ENCODE measurements at regions not wholly inside any gene's neighbourhood (a gene's known extent, or its start where the extent isn't known, plus 50 kb on each side); places are given as distances from the start of the nearest gene placed in this dataset.
"Not testable (repeated sequence)": the region's sequence is repeated elsewhere in the genome, so short reads cannot be mapped to it uniquely, and the experiment has no call there.

GRCh38 chr4:77354550-77354949 lies 197.5 kb downstream of the CCNG2 start:
- no peak for DNase-seq (ENCODE audit: low read depth)
- no peak overlapping the region for H3K4me3 ChIP-seq (ENCODE audit: low read depth, low read length)
- no peak for TF ChIP-seq CTCF (IDR thresholded peaks at IDR 0.05; ENCODE audit: insufficient read depth, low read depth, low read length)

GRCh38 chr4:77355731-77356130 lies 198.7 kb downstream of the CCNG2 start:
- no peak for DNase-seq (ENCODE audit: low read depth)
- TF ChIP-seq CTCF (IDR thresholded peaks at IDR 0.05; ENCODE audit: insufficient read depth, low read depth, low read length): no peak
- no peak overlapping the region for H3K4me3 ChIP-seq (ENCODE audit: low read depth, low read length)

- H3K4me3 ChIP-seq (ENCODE audit: low read depth, low read length): no peak overlapping the region
- DNase-seq (ENCODE audit: low read depth): peak; percentile 26
- TF ChIP-seq CTCF (IDR thresholded peaks at IDR 0.05; ENCODE audit: insufficient read depth, low read depth, low read length): peak; percentile 70
Observed at GRCh38 chr4:77358315-77358928, 201.4 kb downstream of the CCNG2 start.

GRCh38 chr4:77360451-77360850 lies 203.4 kb downstream of the CCNG2 start:
- no peak for TF ChIP-seq CTCF (IDR thresholded peaks at IDR 0.05; ENCODE audit: insufficient read depth, low read depth, low read length)
- no peak for DNase-seq (ENCODE audit: low read depth)

GRCh38 chr4:77366876-77367275 lies 209.9 kb downstream of the CCNG2 start:
- not testable (repeated sequence) for H3K4me3 ChIP-seq (ENCODE audit: low read depth, low read length); DNase-seq (ENCODE audit: low read depth)
- TF ChIP-seq CTCF (IDR thresholded peaks at IDR 0.05; ENCODE audit: insufficient read depth, low read depth, low read length): peak; percentile 6

More at GRCh38 chr4:77360451-77360850, 203.4 kb downstream of the CCNG2 start:
- H3K4me3 ChIP-seq (ENCODE audit: low read depth, low read length): no peak overlapping the region

- H3K4me3 ChIP-seq (ENCODE audit: low read depth, low read length): no peak overlapping the region
- TF ChIP-seq CTCF (IDR thresholded peaks at IDR 0.05; ENCODE audit: insufficient read depth, low read depth, low read length): no peak
- DNase-seq (ENCODE audit: low read depth): no peak
Observed at GRCh38 chr4:77367638-77368037, 210.6 kb downstream of the CCNG2 start.

GRCh38 chr4:77372375-77372774 lies 215.4 kb downstream of the CCNG2 start:
- TF ChIP-seq CTCF (IDR thresholded peaks at IDR 0.05; ENCODE audit: insufficient read depth, low read depth, low read length): no peak
- H3K4me3 ChIP-seq (ENCODE audit: low read depth, low read length): no peak overlapping the region
- no peak for DNase-seq (ENCODE audit: low read depth)

Data from fibroblast of villous mesenchyme (primary cell).